Adrenal gland (tissue), 5 donors: ENCODE measurements at regions not wholly inside any gene's neighbourhood (a gene's known extent, or its start where the extent isn't known, plus 50 kb on each side); places are given as distances from the start of the nearest gene placed in this dataset.

Experiments
- POLR2A ChIP-seq, 2 donors: fragments of 450-650 bp; IDR thresholded peaks; one replicate each; pipeline ENCODE4 v1.6.1; 2017; ENCODE audit warnings: antibody characterized with exemption in 2 of 2, mild to moderate bottlenecking in 2 of 2, moderate library complexity in 1 of 2
- TF ChIP-seq, protein P1 (sequence below), 6 experiments: fragments of 450-650 bp in 4 of 6; fragments of 200-600 bp in 2 of 6; sonication (generic) in 1 of 6; IDR thresholded peaks; 1 replicate in 5 of 6; 2 replicates in 1 of 6; pipeline versions ENCODE4 v1.5.1 to v1.8.0; 2016 to 2021; ENCODE audit warnings: antibody characterized with exemption in 6 of 6, mild to moderate bottlenecking in 2 of 6, moderate library complexity in 1 of 6
- donor health status: DM: no; HTN: no; CAD: no.

DNA sequence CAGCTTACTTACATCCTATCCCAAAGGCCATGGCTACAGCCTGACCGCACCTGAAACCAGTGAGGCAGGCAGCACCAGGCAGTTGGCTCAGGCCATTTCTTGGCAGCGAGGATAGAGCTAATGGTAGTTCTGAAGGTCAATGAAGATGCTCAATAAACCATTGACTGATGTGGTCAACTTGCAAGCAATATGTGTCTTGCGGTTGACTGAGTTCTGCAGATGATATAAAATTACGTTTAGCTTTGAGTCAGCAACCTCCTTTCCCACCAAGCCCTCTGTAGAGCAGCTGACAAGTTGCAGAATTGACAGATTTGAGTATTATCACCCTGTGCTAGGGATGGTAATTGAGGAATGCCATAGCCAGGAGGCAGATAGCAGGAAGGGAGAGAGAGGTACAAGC lies 189.0 kb upstream of the PUM3 start:
- TF ChIP-seq, protein P1, sequence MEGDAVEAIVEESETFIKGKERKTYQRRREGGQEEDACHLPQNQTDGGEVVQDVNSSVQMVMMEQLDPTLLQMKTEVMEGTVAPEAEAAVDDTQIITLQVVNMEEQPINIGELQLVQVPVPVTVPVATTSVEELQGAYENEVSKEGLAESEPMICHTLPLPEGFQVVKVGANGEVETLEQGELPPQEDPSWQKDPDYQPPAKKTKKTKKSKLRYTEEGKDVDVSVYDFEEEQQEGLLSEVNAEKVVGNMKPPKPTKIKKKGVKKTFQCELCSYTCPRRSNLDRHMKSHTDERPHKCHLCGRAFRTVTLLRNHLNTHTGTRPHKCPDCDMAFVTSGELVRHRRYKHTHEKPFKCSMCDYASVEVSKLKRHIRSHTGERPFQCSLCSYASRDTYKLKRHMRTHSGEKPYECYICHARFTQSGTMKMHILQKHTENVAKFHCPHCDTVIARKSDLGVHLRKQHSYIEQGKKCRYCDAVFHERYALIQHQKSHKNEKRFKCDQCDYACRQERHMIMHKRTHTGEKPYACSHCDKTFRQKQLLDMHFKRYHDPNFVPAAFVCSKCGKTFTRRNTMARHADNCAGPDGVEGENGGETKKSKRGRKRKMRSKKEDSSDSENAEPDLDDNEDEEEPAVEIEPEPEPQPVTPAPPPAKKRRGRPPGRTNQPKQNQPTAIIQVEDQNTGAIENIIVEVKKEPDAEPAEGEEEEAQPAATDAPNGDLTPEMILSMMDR (IDR thresholded peaks at IDR 0.05): no peak
- no peak for TF ChIP-seq POLR2A (IDR thresholded peaks at IDR 0.05)
